GM18868 (cell line): ENCODE measurements at regions not wholly inside any gene's neighbourhood (a gene's known extent, or its start where the extent isn't known, plus 50 kb on each side); places are given as distances from the start of the nearest gene placed in this dataset.

Source experiments
- ATAC-seq: cut with Tn5 transposase; IDR thresholded peaks from one replicate; pipeline ENCODE4 v1.9.1; 2021; ENCODE audit warnings: mild to moderate bottlenecking, moderate library complexity; ENCODE audit not compliant: unreplicated experiment

GRCh38 chr12:124517260-124518050, 50.0 kb downstream of the NCOR2 start:
- no peak for ATAC-seq

GRCh38 chr12:124516850-124517249, 50.6 kb downstream of the NCOR2 start:
- ATAC-seq = no peak

GRCh38 chr12:124515981-124516380, 51.4 kb downstream of the NCOR2 start:
- ATAC-seq = no peak

GRCh38 chr12:124514996-124515932, 52.1 kb downstream of the NCOR2 start:
- ATAC-seq = no peak

- no peak for ATAC-seq
These were observed 53.0 kb downstream of the NCOR2 start for GRCh38 chr12:124514145-124514995.

GRCh38 chr12:124513297-124513867, 54.0 kb downstream of the NCOR2 start:
- no peak for ATAC-seq

- no peak for ATAC-seq
These were observed 54.6 kb downstream of the NCOR2 start for GRCh38 chr12:124512667-124513296.

- ATAC-seq = no peak
These were observed 56.0 kb downstream of the NCOR2 start for GRCh38 chr12:124511259-124511985.

- ATAC-seq = no peak
These were observed 57.0 kb downstream of the NCOR2 start for GRCh38 chr12:124510301-124510970.

GRCh38 chr12:124509676-124510300, 57.6 kb downstream of the NCOR2 start:
- no peak for ATAC-seq

- no peak for ATAC-seq
These were observed 58.1 kb downstream of the NCOR2 start for GRCh38 chr12:124509300-124509675.

- no peak for ATAC-seq
These were observed 58.9 kb downstream of the NCOR2 start for GRCh38 chr12:124508381-124509079.

- ATAC-seq = no peak
These were observed 60.0 kb downstream of the NCOR2 start for GRCh38 chr12:124507188-124508109.

GRCh38 chr12:124506832-124507153, 60.6 kb downstream of the NCOR2 start:
- no peak for ATAC-seq

GRCh38 chr12:124506145-124506831, 61.1 kb downstream of the NCOR2 start:
- no peak for ATAC-seq
